ENCODE measurements at regions not wholly inside any gene's neighbourhood (a gene's known extent, or its start where the extent isn't known, plus 50 kb on each side); places are given as distances from the start of the nearest gene placed in this dataset.

DNA sequence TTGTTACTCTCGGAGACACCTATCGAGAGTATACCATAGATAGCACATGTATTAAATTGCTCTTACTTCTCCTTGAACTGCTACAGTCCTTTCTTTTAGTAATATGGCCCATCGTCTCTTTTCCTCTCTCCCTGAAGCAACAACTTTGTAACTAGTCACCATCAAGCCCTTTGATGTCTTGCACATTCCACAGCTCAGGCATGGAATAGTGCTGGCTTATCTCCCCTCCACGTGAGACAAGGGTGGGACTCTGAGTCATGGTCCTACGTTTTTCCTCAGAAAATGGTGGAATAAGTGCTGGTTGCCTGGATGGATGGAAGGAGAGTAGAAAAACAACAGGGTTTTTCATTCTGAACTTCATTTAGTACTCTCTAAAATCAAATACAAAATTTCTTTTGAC, 163.3 kb upstream of the MBNL1 start:
- TF ChIP-seq POLR2A (IDR thresholded peaks at IDR 0.05; ENCODE audit: low read depth, low read length) (no peak), TAF1 (IDR thresholded peaks at IDR 0.05; ENCODE audit: borderline replicate concordance, low read depth, low read length) (no peak)
